GM18517 (cell line): ENCODE measurements at regions not wholly inside any gene's neighbourhood (a gene's known extent, or its start where the extent isn't known, plus 50 kb on each side); places are given as distances from the start of the nearest gene placed in this dataset.
"Not testable (repeated sequence)": the region's sequence is repeated elsewhere in the genome, so short reads cannot be mapped to it uniquely, and the experiment has no call there.

Source experiments
- ATAC-seq: cut with Tn5 transposase; IDR thresholded peaks from one replicate; pipeline ENCODE4 v1.9.1; 2021; ENCODE audit warnings: mild to moderate bottlenecking, moderate library complexity; ENCODE audit not compliant: unreplicated experiment

- ATAC-seq: no peak
Measured at GRCh38 chr13:56335775-56336174, 804.9 kb upstream of the PRR20A start.

DNA sequence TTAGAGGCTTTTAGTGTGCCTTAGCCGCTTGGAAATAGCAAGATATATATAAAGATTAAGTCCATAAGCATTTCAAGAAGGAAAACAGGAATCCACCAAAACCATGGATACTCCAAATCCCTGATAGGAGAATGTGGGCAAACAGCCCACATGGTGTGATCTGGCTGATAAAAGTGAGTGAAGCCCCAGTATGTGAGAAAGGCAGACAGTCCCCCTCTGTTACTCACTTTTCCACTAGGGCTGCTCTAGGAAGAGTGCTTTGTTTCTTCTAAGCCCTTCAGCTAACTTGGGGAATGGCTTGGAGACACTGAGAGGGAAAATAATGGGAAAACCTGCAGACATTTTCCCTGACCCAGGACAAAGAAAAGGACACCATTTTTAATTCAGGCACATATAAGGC lies 802.3 kb upstream of the PRR20A start:
- no peak for ATAC-seq

DNA sequence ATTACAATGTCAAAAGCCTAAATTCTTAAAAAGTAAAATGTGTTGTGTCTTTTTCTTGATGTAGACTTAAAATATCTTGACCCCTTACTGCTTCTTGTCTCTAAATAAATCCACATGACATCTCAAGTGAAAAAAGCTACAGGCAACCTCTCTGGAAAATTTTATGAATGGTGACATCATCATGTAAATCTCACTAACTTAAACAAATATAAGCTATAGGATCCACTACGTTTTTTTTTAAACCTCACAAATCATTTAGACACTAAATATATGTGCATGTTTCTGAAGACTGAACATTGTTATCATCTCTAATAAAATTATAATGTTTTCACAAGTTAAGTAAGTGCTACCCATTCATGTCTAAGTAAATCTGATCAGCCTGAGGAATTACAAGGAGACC lies 793.7 kb upstream of the PRR20A start:
- ATAC-seq: no peak

- no peak for ATAC-seq
Measured at GRCh38 chr13:56349866-56350265, 790.9 kb upstream of the PRR20A start.

DNA sequence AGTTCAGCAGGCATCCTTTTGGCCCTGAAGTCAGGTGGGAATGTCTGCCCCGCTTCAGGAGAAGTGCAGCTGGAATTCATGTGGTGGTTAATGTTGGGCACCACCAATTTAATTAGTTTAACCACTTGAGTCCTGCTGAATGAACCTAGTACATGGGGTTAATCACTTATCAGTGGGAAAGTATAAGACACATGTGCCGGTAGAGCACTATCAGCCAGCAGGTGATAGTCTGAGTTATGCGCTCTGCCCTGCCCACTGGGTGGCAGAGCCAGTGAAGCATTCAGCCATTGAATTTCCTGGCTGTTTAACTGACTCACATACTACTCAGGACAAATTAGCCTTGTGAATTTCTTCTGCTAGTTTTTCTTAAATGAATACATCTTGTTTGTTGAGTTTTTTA lies 789.7 kb upstream of the PRR20A start:
- ATAC-seq: no peak

DNA sequence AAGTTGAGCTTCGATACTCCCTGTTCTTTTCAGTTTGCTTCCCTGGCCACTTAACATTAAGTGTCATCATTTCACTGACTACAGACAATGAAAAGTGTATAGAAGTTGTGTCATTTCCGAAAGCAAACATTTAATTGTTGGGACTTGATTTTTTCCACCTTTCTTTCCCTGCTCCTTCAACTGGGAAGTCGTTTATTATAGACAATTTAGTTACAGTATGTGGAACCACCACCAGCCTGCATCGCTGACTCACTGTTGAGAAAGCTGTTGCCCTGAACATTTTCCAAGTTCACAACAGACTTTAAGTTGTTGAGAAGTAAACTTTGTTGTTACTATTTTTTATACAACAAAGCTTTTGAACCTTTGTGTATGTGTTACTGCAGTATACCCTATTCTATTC lies 788.4 kb upstream of the PRR20A start:
- ATAC-seq: no peak

GRCh38 chr13:56352901-56353300 lies 787.8 kb upstream of the PRR20A start:
- no peak for ATAC-seq

GRCh38 chr13:56356690-56357089 lies 784.0 kb upstream of the PRR20A start:
- ATAC-seq: no peak

DNA sequence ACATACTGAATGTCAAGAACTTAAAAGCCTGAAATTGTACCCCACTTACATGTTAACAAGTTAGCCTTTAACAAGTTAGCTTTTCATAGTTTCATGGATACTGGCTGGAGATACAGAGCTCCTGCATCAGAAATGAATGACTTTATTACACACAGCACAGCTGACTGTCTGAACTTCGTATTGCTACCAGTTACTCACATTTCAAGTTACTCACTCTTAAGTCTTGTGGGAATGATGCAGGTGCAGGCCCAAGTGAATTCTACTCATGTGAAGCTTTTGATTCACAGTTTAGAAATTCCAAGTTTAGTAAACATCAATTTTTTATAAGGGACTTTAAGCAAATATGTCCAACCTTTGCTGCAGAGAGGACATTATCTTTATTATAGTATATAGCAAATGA lies 762.2 kb upstream of the PRR20A start:
- no peak for ATAC-seq

DNA sequence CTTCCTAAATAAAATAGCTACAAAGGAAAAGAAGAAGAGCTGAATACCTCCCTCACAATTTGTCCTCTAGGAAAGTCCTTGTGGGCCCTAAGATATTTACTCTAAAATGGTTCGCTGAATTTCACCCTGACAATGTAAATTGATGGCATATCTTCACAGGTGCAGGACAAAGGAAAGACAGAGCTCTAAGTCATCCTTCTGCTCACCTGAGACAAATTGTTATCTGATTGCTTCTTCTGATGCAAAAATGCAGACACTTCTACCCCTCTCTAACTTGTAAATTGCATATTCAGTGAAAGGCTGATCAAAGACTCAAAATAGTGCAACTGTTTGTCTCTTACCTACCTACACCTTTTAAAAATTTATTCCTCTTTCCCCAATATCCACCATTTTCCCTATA lies 747.2 kb upstream of the PRR20A start:
- ATAC-seq: no peak

- no peak for ATAC-seq
Measured at GRCh38 chr13:56396318-56396717, 744.4 kb upstream of the PRR20A start.

DNA sequence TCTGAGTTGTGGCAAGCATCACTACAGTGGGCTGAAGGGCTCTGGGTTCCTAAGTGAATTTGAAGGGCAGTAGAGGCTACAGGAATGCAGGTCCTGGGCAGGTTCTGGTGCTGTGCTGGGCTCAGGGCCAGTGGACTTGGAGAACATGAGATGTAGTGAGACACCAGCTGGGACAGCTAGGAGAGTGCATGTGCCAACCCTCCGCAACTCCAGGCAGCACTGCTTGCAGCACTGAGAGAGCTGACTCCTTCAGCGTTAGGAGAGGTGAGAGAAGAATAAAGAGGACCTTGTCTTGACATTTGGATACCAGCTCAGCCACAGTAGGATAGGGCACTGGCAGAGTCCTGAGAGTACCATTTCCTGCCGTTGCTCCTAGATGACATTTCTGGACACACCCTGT lies 739.9 kb upstream of the PRR20A start:
- no peak for ATAC-seq

DNA sequence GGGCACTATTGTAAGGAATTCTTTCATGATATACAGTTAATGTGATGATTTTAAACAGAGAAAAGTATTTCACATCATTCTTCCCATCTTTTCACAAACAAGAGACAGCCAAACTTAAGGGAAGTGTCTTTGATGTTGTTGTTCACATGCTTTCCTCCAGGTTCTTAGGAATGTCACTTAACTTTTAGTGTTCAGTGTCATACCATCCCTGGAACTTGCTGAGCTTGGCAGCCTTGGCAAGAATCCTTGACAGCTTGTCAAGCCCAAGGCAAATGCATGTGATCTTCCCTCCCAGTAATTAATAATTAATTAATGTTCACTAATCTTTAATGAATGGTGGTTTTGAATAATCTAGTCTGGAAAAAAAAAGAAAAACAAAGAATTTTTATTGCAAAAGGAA lies 727.9 kb upstream of the PRR20A start:
- ATAC-seq: no peak

DNA sequence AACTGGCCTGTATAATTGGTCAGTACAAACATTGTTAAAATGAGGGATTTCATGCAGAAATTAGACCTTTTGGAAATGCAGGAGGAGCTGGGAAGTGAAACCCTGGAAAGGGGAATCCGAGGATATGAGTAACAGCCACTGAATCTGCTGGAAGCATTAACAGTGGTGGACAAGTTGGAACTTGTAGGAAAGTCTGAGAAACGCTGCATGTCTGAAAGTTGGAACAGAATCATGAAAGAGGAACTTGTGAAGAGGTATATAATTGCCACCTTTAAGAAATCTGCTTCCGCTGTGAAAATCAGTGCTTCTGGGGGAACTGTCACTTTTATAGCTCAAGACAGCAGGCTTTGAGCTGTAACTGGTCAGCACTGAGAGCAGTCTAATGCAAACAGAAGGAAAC lies 716.5 kb upstream of the PRR20A start:
- no peak for ATAC-seq

- ATAC-seq: no peak
Measured at GRCh38 chr13:56457535-56458190, 683.1 kb upstream of the PRR20A start.

DNA sequence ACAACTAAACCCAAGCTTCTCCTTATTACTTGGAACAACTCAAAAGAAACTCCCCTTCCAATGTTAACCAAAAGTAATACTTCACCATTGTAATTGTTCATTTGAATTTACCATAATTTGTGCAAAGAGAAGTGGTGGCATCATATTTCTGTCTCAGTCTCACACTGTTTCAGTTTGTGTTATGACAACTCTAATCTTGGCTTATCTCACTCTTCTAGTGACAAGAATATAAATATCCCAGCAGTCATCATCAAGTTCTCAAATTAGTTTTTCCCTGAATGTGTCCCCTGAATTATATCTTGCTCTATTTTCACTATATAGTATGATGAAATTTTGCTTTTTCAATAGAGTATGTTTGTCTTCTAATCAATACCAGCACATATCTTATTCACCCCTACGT lies 681.4 kb upstream of the PRR20A start:
- no peak for ATAC-seq

- ATAC-seq: no peak
Measured at GRCh38 chr13:56501750-56502149, 639.0 kb upstream of the PRR20A start.

DNA sequence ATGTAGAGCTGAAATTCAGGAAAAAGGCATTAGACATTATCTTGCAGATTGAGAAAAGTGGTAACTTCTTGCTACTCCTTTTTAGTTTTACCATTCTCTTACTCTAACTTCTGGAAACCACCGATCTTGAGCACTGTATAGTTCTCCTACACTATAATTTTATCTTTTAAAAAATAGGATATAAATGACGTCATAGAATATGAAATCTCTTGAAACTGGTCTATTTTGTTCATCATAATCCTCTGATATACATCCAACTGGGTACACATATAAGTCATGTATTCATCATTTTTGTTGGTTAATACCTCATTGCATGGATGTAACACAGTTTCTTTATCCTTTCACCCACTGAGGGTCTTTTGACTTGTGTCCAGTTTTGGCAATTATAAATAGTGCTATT lies 629.9 kb upstream of the PRR20A start:
- no peak for ATAC-seq

- ATAC-seq: not testable (repeated sequence)
Measured at GRCh38 chr13:56512336-56512735, 628.4 kb upstream of the PRR20A start.

DNA sequence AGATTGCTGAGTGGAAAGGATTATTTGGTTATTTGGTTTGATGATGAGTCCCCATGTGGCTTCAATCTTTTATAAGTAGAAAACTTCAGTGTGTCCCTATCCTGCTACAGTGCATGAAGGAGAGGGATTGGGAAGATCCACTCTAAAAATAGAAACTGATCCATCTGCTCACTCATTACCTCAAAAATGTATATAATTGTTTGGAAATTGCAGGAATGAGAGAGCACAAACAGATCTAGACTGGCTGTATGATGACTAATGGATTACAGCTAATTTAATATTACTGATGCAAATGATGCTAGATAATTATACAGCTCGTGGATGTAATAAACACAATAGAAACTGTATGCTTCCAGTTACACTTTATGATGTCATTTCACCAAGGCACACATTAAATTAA lies 625.3 kb upstream of the PRR20A start:
- no peak for ATAC-seq

GRCh38 chr13:56528040-56528790 lies 612.5 kb upstream of the PRR20A start:
- ATAC-seq: no peak

- no peak for ATAC-seq
Measured at GRCh38 chr13:56530096-56530495, 610.6 kb upstream of the PRR20A start.

DNA sequence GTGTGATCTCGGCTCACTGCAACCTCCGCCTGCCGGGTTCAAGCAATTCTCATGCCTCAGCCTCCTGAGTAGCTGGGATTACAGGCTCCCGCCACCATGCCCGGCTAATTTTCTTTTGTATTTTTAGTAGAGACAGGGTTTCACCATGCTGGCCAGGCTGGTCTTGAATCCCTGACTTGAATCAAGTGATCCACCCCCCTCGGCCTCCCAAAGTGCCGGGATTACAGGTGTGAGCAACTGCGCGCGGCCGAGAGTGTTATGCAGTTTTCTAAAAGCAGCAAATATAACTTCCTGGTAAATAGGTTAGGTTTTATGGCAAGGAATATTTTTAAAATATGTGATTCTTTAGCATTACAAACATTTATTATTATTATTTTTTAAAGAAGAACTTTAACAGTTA lies 592.8 kb upstream of the PRR20A start:
- not testable (repeated sequence) for ATAC-seq
